ENCODE measurements at regions not wholly inside any gene's neighbourhood (a gene's known extent, or its start where the extent isn't known, plus 50 kb on each side); places are given as distances from the start of the nearest gene placed in this dataset.
A peak's percentile ranks its signal among the peaks of the same experiment; 100 is the strongest.
"Not testable (repeated sequence)": the region's sequence is repeated elsewhere in the genome, so short reads cannot be mapped to it uniquely, and the experiment has no call there.

GRCh38 chr3:72163809-72164634 is 379.1 kb upstream of the PROK2 start:
- peak overlapping the region; percentile 20 for H3K4me3 ChIP-seq (ENCODE audit: low read depth, low read length)
- TF ChIP-seq CTCF (IDR thresholded peaks at IDR 0.05; ENCODE audit: insufficient read depth, low read depth, low read length, missing control alignments) = no peak
- DNase-seq (ENCODE audit: low read depth) = peak; percentile 96

- DNase-seq (ENCODE audit: low read depth) = peak; percentile 52
- no peak for TF ChIP-seq CTCF (IDR thresholded peaks at IDR 0.05; ENCODE audit: insufficient read depth, low read depth, low read length, missing control alignments)
- H3K4me3 ChIP-seq (ENCODE audit: low read depth, low read length) = no peak overlapping the region
These were observed 377.8 kb upstream of the PROK2 start for GRCh38 chr3:72162649-72163184.

GRCh38 chr3:72161881-72162595 is 377.1 kb upstream of the PROK2 start:
- DNase-seq (ENCODE audit: low read depth) = no peak
- TF ChIP-seq CTCF (IDR thresholded peaks at IDR 0.05; ENCODE audit: insufficient read depth, low read depth, low read length, missing control alignments) = no peak

GRCh38 chr3:72161285-72161684 is 376.3 kb upstream of the PROK2 start:
- DNase-seq (ENCODE audit: low read depth); H3K4me3 ChIP-seq (ENCODE audit: low read depth, low read length): not testable (repeated sequence)

More at GRCh38 chr3:72161881-72162595, 377.1 kb upstream of the PROK2 start:
- no peak overlapping the region for H3K4me3 ChIP-seq (ENCODE audit: low read depth, low read length)

- DNase-seq (ENCODE audit: low read depth) = no peak
- no peak overlapping the region for H3K4me3 ChIP-seq (ENCODE audit: low read depth, low read length)
- TF ChIP-seq CTCF (IDR thresholded peaks at IDR 0.05; ENCODE audit: insufficient read depth, low read depth, low read length, missing control alignments) = no peak
These were observed 375.4 kb upstream of the PROK2 start for GRCh38 chr3:72160351-72160750.

GRCh38 chr3:72159487-72159886 is 374.5 kb upstream of the PROK2 start:
- no peak for DNase-seq (ENCODE audit: low read depth)
- TF ChIP-seq CTCF (IDR thresholded peaks at IDR 0.05; ENCODE audit: insufficient read depth, low read depth, low read length, missing control alignments) = no peak
- no peak overlapping the region for H3K4me3 ChIP-seq (ENCODE audit: low read depth, low read length)

GRCh38 chr3:72158639-72159326 is 373.8 kb upstream of the PROK2 start:
- H3K4me3 ChIP-seq (ENCODE audit: low read depth, low read length) = no peak overlapping the region
- no peak for DNase-seq (ENCODE audit: low read depth)
- TF ChIP-seq CTCF (IDR thresholded peaks at IDR 0.05; ENCODE audit: insufficient read depth, low read depth, low read length, missing control alignments) = no peak

Measured in GM12865 (cell line).